Esophagus squamous epithelium (tissue), 5 donors: ENCODE measurements at regions not wholly inside any gene's neighbourhood (a gene's known extent, or its start where the extent isn't known, plus 50 kb on each side); places are given as distances from the start of the nearest gene placed in this dataset.
"Not testable (repeated sequence)": the region's sequence is repeated elsewhere in the genome, so short reads cannot be mapped to it uniquely, and the experiment has no call there.

Source experiments
- DNase-seq: peaks from one replicate; lab custom pipeline; 2025; lab: John Stamatoyannopoulos, UW
- H3K27ac ChIP-seq, 4 donors: fragments of 200-600 bp; sonication (generic); one replicate each; pipeline ENCODE4 v1.5.1; 2016 to 2019; ENCODE audit warnings: mild to moderate bottlenecking in 1 of 4
- H3K27me3 ChIP-seq, 4 donors: fragments of 200-600 bp; sonication (generic); 1 replicate in 3 of 4; 2 replicates in 1 of 4; pipeline versions ENCODE4 v1.5.1 to v1.6.0; 2017 to 2021; ENCODE audit warnings: antibody characterized with exemption in 1 of 4
- H3K36me3 ChIP-seq, 3 donors: fragments of 200-600 bp; sonication (generic); one replicate each; pipeline ENCODE4 v1.5.1; 2016 to 2019
- H3K4me1 ChIP-seq, 3 donors: fragments of 200-600 bp; sonication (generic); one replicate each; pipeline ENCODE4 v1.5.1; 2017 to 2019
- H3K4me3 ChIP-seq, 4 donors: fragments of 200-600 bp; sonication (generic); 1 replicate in 3 of 4; 2 replicates in 1 of 4; pipeline ENCODE4 v1.5.1; 2016 to 2019; ENCODE audit warnings: mild to moderate bottlenecking in 2 of 4, moderate library complexity in 1 of 4
- H3K9me3 ChIP-seq, 3 donors: fragments of 200-600 bp; sonication (generic); one replicate each; pipeline ENCODE4 v1.5.1; 2016 to 2019
- POLR2A ChIP-seq, 4 donors: fragments of 450-650 bp; IDR thresholded peaks; one replicate each; pipeline ENCODE4 v1.6.1; 2017; ENCODE audit warnings: antibody characterized with exemption in 4 of 4, mild to moderate bottlenecking in 4 of 4, moderate library complexity in 3 of 4
- WGBS, 2 donors: methylation state at CpG; one replicate each; pipeline ENCODE4 v1.1.5; 2018; 5-methylcytosine and 5-hydroxymethylcytosine counted together
- intact Hi-C: fragments of 100-400 bp; cut with DNase I; formaldehyde crosslinking; loops from one replicate; pipeline ENCODE4 v1.15.0; 2022
- TF ChIP-seq, protein P1 (sequence below), 6 experiments: fragments of 450-650 bp in 4 of 6; fragments of 200-600 bp in 2 of 6; sonication (generic) in 2 of 6; IDR thresholded peaks; one replicate each; pipeline ENCODE4 v1.5.1; 2016 to 2019; ENCODE audit warnings: antibody characterized with exemption in 6 of 6, mild to moderate bottlenecking in 4 of 6, moderate library complexity in 4 of 6
- donor health status: DM: yes; HTN: yes; CAD: no.

DNA sequence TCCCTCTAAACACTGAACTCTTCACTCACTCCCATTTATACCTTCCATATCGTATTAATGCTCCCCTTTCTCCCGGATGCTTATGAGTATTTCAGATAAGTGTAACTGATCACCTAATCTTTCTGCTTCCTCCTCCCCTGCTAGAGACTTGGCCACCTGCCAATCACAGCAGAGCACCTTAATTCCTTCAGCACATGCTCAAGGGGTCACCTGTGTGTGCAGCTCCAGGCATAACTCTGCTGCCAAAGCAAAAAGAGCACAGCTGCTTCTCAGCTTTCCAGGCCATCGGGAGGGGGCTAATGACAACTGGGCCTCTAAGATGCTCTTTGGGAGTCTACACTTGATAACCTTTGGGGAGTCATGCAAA is 106.9 kb upstream of the DYRK2 start:
- Histone ChIP-seq H3K36me3 (no peaks in the 10 kb centered on the region), H3K9me3 (no peaks in the 10 kb centered on the region), H3K4me3 (no peak overlapping the region), H3K27me3 (no peaks in the 10 kb centered on the region), H3K27ac (no peak overlapping the region), H3K4me1 (no peaks in the 10 kb centered on the region)
- TF ChIP-seq, protein P1, sequence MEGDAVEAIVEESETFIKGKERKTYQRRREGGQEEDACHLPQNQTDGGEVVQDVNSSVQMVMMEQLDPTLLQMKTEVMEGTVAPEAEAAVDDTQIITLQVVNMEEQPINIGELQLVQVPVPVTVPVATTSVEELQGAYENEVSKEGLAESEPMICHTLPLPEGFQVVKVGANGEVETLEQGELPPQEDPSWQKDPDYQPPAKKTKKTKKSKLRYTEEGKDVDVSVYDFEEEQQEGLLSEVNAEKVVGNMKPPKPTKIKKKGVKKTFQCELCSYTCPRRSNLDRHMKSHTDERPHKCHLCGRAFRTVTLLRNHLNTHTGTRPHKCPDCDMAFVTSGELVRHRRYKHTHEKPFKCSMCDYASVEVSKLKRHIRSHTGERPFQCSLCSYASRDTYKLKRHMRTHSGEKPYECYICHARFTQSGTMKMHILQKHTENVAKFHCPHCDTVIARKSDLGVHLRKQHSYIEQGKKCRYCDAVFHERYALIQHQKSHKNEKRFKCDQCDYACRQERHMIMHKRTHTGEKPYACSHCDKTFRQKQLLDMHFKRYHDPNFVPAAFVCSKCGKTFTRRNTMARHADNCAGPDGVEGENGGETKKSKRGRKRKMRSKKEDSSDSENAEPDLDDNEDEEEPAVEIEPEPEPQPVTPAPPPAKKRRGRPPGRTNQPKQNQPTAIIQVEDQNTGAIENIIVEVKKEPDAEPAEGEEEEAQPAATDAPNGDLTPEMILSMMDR (IDR thresholded peaks at IDR 0.05) = no peak
- no peak for TF ChIP-seq POLR2A (IDR thresholded peaks at IDR 0.05)
- intact Hi-C loops = no loop called here
- DNase-seq = no peak
- 64 to 84% methylated on average over 3 of the region's 3 CpGs for WGBS, 2 donors

- TF ChIP-seq, protein P1 (IDR thresholded peaks at IDR 0.05) = no peak
- no peak for TF ChIP-seq POLR2A (IDR thresholded peaks at IDR 0.05)
- no peaks in the 10 kb centered on the region for H3K36me3 ChIP-seq
- no peak for DNase-seq
- H3K4me3 ChIP-seq = no peak overlapping the region
- intact Hi-C loops = no loop called here
- H3K27me3 ChIP-seq = no peaks in the 10 kb centered on the region
- H3K4me1 ChIP-seq = no peaks in the 10 kb centered on the region
- WGBS, 2 donors = 77 to 79% methylated on average over 7 of the region's 7 CpGs
- H3K9me3 ChIP-seq = no peaks in the 10 kb centered on the region
- H3K27ac ChIP-seq = no peak overlapping the region
Observed at GRCh38 chr12:67543021-67543770, 105.3 kb upstream of the DYRK2 start.

DNA sequence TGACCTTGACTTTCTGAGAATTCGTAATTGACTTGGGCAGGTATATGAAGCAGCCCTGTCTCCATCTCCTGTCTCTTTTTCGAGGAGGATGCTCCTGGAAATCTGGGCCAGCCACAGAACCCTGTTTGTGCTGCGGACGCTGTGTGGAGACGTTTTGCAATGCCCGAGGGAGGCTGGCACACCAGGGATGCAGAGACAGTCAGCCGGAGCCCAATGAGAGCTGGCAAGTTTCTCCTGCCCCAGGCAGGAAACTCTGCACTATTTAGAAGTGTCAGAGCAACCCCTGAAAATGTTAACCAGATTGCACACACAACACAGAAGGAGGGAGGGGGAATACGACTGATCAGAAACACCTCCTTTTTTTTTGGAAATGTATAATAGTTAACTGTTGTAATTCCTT is 103.2 kb upstream of the DYRK2 start:
- Histone ChIP-seq H3K4me3 (no peak overlapping the region), H3K9me3 (no peaks in the 10 kb centered on the region), H3K27ac (no peak overlapping the region), H3K36me3 (no peaks in the 10 kb centered on the region), H3K27me3 (no peaks in the 10 kb centered on the region), H3K4me1 (no peaks in the 10 kb centered on the region)
- WGBS, 2 donors = 38 to 45% methylated on average over 6 to 8 of the region's 8 CpGs
- TF ChIP-seq POLR2A (IDR thresholded peaks at IDR 0.05) = no peak
- TF ChIP-seq, protein P1 (IDR thresholded peaks at IDR 0.05) = no peak
- no peak for DNase-seq
- intact Hi-C loops = no loop called here

DNA sequence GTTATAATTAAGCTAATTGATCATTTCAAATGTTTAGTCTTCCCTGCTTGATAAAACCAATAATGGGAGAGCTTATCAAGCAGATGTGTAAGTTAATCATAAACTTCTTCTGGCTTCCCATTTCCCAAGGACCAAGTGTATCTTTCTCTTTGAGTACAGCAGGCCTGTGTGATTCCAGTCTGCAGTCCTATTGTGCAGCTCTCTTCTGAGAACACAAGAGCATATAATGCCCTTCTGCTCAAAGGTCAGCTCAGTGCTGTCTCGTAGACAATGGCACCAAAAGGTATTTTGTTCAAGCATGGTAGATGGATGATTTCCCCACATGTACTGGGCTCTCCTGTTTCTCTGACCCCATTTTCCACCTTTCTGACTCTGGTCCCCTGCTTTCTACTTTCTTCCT is 101.8 kb upstream of the DYRK2 start:
- Histone ChIP-seq H3K36me3 (no peaks in the 10 kb centered on the region), H3K4me1 (no peaks in the 10 kb centered on the region), H3K4me3 (no peak overlapping the region), H3K9me3 (no peaks in the 10 kb centered on the region), H3K27me3 (no peaks in the 10 kb centered on the region), H3K27ac (no peak overlapping the region)
- TF ChIP-seq, protein P1 (IDR thresholded peaks at IDR 0.05) = no peak
- TF ChIP-seq POLR2A (IDR thresholded peaks at IDR 0.05) = no peak
- intact Hi-C loops = no loop called here
- DNase-seq = no peak
- WGBS, 2 donors = 82 to 92% methylated on average over 1 of the region's 1 CpG

DNA sequence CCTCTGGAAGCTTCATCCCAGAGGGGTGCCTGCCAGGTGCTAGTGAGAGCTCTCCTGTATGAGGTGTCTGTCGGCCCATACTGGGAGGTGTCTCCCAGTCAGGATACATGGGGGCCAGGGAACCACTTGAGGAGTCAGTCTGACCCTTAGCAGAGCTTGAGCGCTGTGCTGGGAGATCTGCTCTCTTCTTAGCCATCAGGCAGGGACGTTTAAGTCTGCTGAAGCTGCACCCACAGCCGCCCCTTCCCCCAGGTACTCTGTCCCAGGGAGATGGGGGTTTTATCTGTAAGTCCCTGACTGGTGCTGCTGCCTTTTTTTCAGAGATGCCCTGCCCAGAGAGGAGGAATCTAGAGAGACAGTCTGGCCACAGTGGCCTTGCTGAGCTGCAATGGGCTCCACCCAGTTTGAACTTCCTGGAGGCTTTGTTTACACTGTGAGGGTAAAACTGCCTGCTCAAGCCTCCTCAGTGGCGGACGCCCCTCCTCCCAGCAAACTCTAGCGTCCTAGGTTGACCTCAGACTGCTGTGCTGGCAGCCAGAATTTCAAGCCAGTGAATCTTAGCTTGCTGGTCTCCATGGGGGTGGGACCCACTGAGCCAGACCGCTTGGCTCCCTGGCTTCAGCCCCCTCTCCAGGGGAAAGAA is 93.3 kb upstream of the DYRK2 start:
- H3K4me3 ChIP-seq, H3K9me3 ChIP-seq, DNase-seq, H3K27ac ChIP-seq, intact Hi-C loops, H3K36me3 ChIP-seq, H3K27me3 ChIP-seq: not testable (repeated sequence)
- H3K4me1 ChIP-seq = peaks cover 0 to 11% (median 0%) of the 10 kb centered on the region in 3 donors
- 73 to 83% methylated on average over 2 to 3 of the region's 8 CpGs for WGBS, 2 donors
